HL-60 (cell line): ENCODE measurements at regions not wholly inside any gene's neighbourhood (a gene's known extent, or its start where the extent isn't known, plus 50 kb on each side); places are given as distances from the start of the nearest gene placed in this dataset.
A peak's percentile ranks its signal among the peaks of the same experiment; 100 is the strongest.
"Not testable (repeated sequence)": the region's sequence is repeated elsewhere in the genome, so short reads cannot be mapped to it uniquely, and the experiment has no call there.

Experiments
- DNase-seq, 2 experiments: peaks; one replicate each; pipeline ENCODE4 v3.0.0-alpha.2; 2010 to 2020; ENCODE audit warnings: low read depth in 1 of 2, low spot score in 1 of 2
- H3K27ac ChIP-seq: fragments of 250-450 bp; sonication (Bioruptor Pico); replicated peaks from 2 replicates; pipeline ENCODE4 v1.5.1; 2020; ENCODE audit warnings: mild to moderate bottlenecking, moderate library complexity
- H3K27me3 ChIP-seq: fragments of 250-450 bp; sonication (Bioruptor Pico); 2 replicates; pipeline ENCODE4 v1.5.1; 2021; ENCODE audit warnings: mild to moderate bottlenecking, moderate library complexity; ENCODE audit not compliant: insufficient read depth, poor library complexity, severe bottlenecking
- H3K4me3 ChIP-seq: replicated peaks from 2 replicates; pipeline ENCODE4 v1.5.1; 2011; ENCODE audit warnings: mild to moderate bottlenecking, control low read depth, low read length; ENCODE audit not compliant: insufficient read depth
- GABPA ChIP-seq: IDR thresholded peaks from 2 replicates; pipeline ENCODE4 v1.6.1; 2012; ENCODE audit warnings: low read depth
- POLR2AphosphoS5 ChIP-seq: IDR thresholded peaks from 2 replicates; pipeline ENCODE4 v1.6.1; 2012; ENCODE audit warnings: low read depth
- SPI1 ChIP-seq: IDR thresholded peaks from 2 replicates; pipeline ENCODE4 v1.6.1; 2012; ENCODE audit warnings: low read depth, mild to moderate bottlenecking, borderline replicate concordance
- TF ChIP-seq, protein P1 (sequence below): IDR thresholded peaks from one replicate; pipeline ENCODE4 v1.5.1; 2011; ENCODE audit warnings: low read length, control low read depth, inconsistent platforms; ENCODE audit not compliant: insufficient read depth
- TF ChIP-seq, protein P2 (sequence below): IDR thresholded peaks from 2 replicates; pipeline ENCODE4 v1.6.1; 2012; ENCODE audit warnings: low read depth; ENCODE audit not compliant: insufficient replicate concordance

DNA sequence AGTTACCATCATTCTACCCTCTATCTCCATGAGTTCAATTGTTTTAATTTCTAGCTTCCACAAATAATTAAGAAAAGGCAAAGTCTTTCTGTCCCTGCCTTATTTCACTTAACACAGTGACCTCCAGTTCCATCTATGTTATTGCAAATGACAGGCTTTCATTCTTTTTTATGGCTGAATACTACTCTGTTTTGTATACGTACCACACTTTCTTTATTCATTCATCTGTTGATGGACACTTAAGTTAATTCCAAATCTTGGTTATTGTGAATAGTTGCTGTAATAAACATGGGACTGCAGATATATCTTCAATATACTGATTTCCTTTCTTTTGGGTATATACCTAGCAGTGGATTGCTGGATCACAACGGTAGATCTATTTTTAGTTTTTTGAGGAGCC is 314.1 kb downstream of the SV2B start:
- TF ChIP-seq GABPA (no peak), POLR2AphosphoS5 (no peak), SPI1 (no peak)
- TF ChIP-seq, protein P1, sequence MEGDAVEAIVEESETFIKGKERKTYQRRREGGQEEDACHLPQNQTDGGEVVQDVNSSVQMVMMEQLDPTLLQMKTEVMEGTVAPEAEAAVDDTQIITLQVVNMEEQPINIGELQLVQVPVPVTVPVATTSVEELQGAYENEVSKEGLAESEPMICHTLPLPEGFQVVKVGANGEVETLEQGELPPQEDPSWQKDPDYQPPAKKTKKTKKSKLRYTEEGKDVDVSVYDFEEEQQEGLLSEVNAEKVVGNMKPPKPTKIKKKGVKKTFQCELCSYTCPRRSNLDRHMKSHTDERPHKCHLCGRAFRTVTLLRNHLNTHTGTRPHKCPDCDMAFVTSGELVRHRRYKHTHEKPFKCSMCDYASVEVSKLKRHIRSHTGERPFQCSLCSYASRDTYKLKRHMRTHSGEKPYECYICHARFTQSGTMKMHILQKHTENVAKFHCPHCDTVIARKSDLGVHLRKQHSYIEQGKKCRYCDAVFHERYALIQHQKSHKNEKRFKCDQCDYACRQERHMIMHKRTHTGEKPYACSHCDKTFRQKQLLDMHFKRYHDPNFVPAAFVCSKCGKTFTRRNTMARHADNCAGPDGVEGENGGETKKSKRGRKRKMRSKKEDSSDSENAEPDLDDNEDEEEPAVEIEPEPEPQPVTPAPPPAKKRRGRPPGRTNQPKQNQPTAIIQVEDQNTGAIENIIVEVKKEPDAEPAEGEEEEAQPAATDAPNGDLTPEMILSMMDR = no peak
- TF ChIP-seq, protein P2, sequence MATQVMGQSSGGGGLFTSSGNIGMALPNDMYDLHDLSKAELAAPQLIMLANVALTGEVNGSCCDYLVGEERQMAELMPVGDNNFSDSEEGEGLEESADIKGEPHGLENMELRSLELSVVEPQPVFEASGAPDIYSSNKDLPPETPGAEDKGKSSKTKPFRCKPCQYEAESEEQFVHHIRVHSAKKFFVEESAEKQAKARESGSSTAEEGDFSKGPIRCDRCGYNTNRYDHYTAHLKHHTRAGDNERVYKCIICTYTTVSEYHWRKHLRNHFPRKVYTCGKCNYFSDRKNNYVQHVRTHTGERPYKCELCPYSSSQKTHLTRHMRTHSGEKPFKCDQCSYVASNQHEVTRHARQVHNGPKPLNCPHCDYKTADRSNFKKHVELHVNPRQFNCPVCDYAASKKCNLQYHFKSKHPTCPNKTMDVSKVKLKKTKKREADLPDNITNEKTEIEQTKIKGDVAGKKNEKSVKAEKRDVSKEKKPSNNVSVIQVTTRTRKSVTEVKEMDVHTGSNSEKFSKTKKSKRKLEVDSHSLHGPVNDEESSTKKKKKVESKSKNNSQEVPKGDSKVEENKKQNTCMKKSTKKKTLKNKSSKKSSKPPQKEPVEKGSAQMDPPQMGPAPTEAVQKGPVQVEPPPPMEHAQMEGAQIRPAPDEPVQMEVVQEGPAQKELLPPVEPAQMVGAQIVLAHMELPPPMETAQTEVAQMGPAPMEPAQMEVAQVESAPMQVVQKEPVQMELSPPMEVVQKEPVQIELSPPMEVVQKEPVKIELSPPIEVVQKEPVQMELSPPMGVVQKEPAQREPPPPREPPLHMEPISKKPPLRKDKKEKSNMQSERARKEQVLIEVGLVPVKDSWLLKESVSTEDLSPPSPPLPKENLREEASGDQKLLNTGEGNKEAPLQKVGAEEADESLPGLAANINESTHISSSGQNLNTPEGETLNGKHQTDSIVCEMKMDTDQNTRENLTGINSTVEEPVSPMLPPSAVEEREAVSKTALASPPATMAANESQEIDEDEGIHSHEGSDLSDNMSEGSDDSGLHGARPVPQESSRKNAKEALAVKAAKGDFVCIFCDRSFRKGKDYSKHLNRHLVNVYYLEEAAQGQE = no peak
- Histone ChIP-seq H3K4me3 (no peak overlapping the region), H3K27me3 (no peaks in the 10 kb centered on the region), H3K27ac (no peak overlapping the region)
- DNase-seq = no peak

DNA sequence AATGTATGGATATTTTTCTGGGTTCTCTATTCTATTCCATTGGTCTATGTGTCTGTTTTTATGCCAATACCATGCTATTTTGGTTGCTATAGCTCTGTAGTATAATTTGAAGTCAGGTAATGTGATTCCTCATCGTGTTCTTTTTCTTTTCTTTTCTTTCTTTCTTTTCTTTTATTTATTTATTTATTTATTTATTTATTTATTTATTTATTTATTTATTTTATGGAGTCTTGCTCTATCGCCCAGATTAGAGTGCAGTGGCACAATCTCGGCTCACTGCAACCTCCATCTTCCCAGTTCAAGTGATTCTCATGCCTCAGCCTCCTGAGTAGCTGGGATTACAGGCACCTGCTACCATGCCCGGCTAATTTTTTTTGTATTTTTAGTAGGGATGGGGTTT is 315.2 kb downstream of the SV2B start:
- not testable (repeated sequence) for H3K27me3 ChIP-seq, H3K27ac ChIP-seq, DNase-seq, H3K4me3 ChIP-seq

DNA sequence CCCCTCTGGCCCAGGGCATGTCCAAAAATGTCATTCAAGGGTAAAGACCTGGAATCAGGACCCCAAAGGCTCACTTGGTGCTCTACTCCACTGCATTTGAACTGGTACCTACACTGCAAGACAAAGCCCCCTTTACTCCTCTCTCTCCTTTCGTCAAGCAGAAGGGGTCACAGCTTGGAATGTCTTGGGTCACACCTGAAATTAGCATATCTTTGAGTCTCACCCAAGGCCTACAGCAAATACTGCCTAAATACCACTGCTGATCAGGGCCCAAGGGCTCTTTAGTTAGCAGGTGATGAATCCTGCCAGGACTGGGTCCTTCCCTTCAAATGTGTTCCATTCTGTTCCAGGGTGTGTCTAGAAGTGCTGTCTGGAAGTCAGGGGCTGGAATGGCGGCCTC is 320.6 kb downstream of the SV2B start:
- Histone ChIP-seq H3K27ac (peak overlapping the region; percentile 10; the same call in 1 of the 2 replicates), H3K27me3 (no peaks in the 10 kb centered on the region), H3K4me3 (no peak overlapping the region)
- DNase-seq = no peak
- TF ChIP-seq GABPA = no peak

DNA sequence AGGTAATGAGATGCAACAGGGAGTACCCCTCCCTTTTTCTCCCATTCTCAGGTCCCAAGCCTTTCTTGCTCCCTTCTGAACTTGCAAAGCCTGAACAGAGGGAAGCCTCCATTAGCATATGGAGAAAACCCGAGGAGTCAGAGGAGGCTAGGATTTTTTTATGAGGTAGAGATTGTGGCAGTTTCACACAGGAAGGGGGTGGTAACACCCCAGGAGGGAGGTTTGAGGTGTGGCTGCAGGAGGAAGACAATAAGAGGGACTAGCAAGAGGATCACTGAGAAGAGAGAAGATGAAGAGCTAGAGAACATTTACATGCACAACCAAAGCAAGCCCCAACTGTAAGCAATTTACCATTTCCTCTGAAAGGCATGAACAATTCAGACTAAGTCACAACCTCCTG is 322.7 kb downstream of the SV2B start:
- Histone ChIP-seq H3K27me3 (no peaks in the 10 kb centered on the region), H3K27ac (peak overlapping the region; percentile 58), H3K4me3 (no peak overlapping the region)
- DNase-seq = peak in 1 of 2 experiments; percentile 8
- TF ChIP-seq, protein P1 = no peak
- TF ChIP-seq, protein P2 = no peak
- TF ChIP-seq POLR2AphosphoS5 (no peak), GABPA (no peak), SPI1 (no peak)

DNA sequence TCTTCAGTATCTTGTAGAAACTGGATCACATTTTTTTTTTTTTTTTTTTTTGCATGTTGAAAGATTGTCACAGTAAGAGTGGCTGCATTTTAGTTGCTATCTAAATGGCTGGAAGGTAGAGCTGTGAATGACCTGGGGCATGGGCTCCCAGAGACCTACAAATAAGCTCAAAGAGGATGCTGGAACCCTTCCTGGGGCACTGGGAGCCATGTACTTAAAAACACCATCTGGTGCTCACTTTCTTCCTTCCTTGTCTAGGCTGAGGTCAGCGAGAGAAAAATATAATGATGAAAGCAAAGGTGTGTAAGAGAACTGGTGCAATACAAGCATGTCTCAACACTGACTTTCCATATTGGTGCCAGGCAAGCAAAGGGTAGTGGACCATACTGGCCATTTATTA is 323.9 kb downstream of the SV2B start:
- TF ChIP-seq, protein P1 = no peak
- TF ChIP-seq GABPA = no peak
- no peak overlapping the region for H3K4me3 ChIP-seq
- peak in 1 of 2 experiments; percentile 21 for DNase-seq
- H3K27me3 ChIP-seq = no peaks in the 10 kb centered on the region
- H3K27ac ChIP-seq = no peak overlapping the region; the same call in 1 of the 2 replicates
